Fibroblast of the aortic adventitia (primary cell): ENCODE measurements at regions not wholly inside any gene's neighbourhood (a gene's known extent, or its start where the extent isn't known, plus 50 kb on each side); places are given as distances from the start of the nearest gene placed in this dataset.
A peak's percentile ranks its signal among the peaks of the same experiment; 100 is the strongest.

Source experiments
- DNase-seq: peaks from one replicate; pipeline ENCODE4 v3.0.0-alpha.2; 2010; ENCODE audit warnings: low read depth
- H3K4me3 ChIP-seq: 2 replicates; pipeline ENCODE4 v1.5.1; 2011; ENCODE audit warnings: low read depth, mild to moderate bottlenecking, control low read depth, low read length, moderate library complexity
- TF ChIP-seq, protein P1 (sequence below): IDR thresholded peaks from 2 replicates; pipeline ENCODE4 v1.5.1; 2011; ENCODE audit warnings: mild to moderate bottlenecking, low read length, control low read depth, inconsistent platforms; ENCODE audit not compliant: insufficient read depth

DNA sequence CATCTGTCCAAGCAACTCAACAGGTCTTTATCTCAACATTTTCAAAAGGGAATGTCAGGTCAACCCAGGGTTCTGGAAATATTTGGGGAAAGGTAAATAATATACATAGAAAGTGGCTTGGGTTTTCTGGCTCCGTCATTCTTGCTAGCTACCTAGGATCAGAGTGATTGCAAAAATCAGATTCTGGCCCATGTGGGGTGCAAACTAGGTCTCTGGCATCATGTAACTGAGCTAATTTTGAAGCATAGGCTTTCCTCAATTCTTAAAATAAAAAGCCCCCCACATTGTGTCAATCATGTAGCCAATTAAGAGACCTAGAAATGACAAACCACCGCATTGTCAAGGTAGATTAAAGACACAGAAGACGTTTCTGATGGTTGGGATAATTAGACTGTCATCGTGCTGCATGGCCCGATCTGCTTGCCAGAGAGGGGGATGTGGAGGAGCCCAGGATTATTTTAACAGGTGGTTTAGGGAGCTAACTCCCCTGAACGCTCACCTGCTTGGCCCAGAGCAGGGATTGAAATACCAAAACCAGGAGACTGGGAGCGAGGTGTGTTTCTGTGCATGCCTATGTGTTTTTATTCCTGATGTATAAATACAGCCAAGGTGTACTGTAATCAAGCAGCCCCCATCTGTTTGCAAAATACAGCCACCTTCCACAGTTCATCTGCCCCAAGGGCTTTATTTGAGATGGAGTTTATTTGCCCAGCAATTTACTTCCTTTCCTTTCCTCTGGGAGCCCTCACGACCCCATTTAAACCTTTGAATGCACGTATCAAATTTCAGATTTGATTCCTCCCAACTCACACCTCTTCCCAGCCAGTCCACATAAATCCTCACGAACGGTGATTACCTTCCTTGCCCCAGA, 189.5 kb downstream of the TTC8 start:
- no peak for DNase-seq
- TF ChIP-seq, protein P1, sequence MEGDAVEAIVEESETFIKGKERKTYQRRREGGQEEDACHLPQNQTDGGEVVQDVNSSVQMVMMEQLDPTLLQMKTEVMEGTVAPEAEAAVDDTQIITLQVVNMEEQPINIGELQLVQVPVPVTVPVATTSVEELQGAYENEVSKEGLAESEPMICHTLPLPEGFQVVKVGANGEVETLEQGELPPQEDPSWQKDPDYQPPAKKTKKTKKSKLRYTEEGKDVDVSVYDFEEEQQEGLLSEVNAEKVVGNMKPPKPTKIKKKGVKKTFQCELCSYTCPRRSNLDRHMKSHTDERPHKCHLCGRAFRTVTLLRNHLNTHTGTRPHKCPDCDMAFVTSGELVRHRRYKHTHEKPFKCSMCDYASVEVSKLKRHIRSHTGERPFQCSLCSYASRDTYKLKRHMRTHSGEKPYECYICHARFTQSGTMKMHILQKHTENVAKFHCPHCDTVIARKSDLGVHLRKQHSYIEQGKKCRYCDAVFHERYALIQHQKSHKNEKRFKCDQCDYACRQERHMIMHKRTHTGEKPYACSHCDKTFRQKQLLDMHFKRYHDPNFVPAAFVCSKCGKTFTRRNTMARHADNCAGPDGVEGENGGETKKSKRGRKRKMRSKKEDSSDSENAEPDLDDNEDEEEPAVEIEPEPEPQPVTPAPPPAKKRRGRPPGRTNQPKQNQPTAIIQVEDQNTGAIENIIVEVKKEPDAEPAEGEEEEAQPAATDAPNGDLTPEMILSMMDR: no peak
- H3K4me3 ChIP-seq: no peak overlapping the region

DNA sequence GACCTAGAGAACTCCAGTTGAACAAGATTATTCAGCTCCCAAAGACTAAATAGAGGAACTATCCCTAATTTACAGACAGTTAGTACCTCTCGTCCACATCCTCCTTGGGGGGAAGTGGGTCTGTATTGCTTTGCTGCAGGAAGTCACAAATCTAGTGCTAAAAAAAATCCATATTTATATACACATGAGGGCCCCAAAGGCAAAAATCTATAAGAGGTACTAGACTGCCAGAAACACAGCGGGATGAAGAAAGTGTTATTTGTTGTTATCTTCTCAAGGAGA, 190.1 kb downstream of the TTC8 start:
- TF ChIP-seq, protein P1: no peak
- no peak for DNase-seq
- H3K4me3 ChIP-seq: no peak overlapping the region

DNA sequence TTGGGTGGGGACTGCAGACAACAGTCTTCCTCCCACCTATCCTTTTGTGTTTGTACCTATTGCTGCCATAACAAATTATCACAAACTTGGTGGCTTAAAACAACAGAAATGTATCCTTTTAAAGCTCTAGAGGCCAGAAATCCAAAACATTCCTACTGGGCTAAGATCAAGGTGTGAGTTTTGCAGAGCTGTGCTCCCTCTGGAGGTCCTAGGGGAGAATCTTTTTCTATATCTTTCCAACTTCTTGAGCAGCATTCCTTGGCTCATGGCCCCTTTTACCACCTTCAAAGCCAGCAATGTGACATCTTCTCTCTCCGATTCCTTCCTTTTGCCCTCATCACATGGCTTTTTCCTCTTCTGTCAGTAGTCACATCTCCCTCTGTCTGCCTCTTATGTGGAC, 190.6 kb downstream of the TTC8 start:
- DNase-seq: peak; percentile 30
- H3K4me3 ChIP-seq: no peak overlapping the region
- TF ChIP-seq, protein P1: peak; percentile 36

DNA sequence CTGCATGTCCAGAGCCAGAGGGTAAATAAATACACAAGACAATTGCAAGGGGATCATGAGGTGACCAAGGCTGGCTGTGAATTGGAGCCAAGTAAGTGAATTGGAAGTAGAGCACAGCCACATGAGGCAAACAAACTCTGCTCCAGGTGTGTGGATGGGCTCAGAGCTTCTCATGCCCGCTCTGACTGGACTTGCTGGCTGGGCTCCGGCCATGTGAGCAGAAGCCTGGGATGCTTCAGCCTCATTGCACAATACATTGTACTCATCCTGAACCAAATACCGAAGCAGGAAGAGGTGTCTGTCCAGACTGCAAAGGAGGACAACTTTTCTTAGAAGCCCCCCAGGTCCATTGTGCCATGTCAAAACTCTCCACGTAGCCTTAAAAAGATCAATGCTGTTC, 193.0 kb downstream of the TTC8 start:
- TF ChIP-seq, protein P1: no peak
- no peak overlapping the region for H3K4me3 ChIP-seq
- no peak for DNase-seq

DNA sequence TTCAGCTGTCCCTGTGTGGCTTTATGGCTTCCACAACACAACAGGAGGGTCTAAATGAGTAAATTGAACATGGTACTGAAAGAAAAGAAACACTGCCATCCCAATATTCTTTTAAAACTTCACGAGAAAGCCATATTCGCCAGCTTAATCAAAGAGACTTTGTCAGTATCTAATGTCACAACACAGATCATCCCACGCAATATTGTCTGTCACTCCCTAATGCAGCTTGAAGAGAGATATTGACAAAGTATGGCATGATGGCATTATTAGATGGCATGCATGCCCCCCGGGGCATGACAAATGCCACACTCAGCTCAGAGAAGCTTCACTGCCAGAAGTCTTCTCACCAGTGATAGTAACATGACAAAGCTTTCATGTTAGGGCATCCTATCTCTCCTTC, 197.8 kb downstream of the TTC8 start:
- no peak overlapping the region for H3K4me3 ChIP-seq
- TF ChIP-seq, protein P1: no peak
- no peak for DNase-seq

DNA sequence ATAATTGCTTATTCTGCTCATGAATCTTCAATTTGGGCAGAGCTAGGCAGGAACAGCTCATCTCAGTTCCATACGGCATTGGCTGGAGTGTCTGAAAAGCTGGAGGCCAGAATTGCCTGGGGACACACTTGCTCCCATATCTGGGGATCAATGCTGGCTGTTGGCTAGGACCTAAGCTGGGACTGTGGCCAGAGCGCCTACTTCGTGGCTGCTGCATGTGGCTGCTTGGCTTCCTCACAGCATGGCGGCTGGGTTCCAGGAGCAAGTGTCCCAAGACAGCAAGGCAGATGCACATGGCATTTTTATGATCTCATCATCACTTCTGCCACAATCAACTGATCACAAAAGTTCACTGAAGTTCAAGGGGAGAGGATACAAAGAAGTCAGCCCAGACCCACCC, 200.2 kb downstream of the TTC8 start:
- TF ChIP-seq, protein P1: no peak
- H3K4me3 ChIP-seq: no peak overlapping the region
- no peak for DNase-seq
